ENCODE measurements at regions not wholly inside any gene's neighbourhood (a gene's known extent, or its start where the extent isn't known, plus 50 kb on each side); places are given as distances from the start of the nearest gene placed in this dataset.

GRCh38 chr7:153130052-153130451 lies 370.5 kb downstream of the ACTR3B start:
- no peak overlapping the region for H3K27ac Mint-ChIP-seq
- DNase-seq, result no peak
- no peaks in the 10 kb centered on the region for H3K4me1 Mint-ChIP-seq (ENCODE audit: low read depth)
- H3K27me3 Mint-ChIP-seq (ENCODE audit: insufficient read depth), result no peaks in the 10 kb centered on the region
- H3K4me3 Mint-ChIP-seq, result no peak overlapping the region
- TF ChIP-seq CTCF (IDR thresholded peaks at IDR 0.05), result no peak
- no peaks in the 10 kb centered on the region for H3K36me3 Mint-ChIP-seq (ENCODE audit: low read depth)
- H3K9me3 Mint-ChIP-seq, result peaks cover 53% of the 10 kb centered on the region

GRCh38 chr7:153151766-153152165 lies 392.2 kb downstream of the ACTR3B start:
- no peak for DNase-seq
- H3K27ac Mint-ChIP-seq, result no peak overlapping the region
- no peaks in the 10 kb centered on the region; the same call in 1 of the 2 replicates for H3K27me3 Mint-ChIP-seq (ENCODE audit: insufficient read depth)
- H3K9me3 Mint-ChIP-seq, result peaks cover 84% of the 10 kb centered on the region
- 0 out of 2 replicates have a peak, but pooled peaks cover 6% of the 10 kb centered on the region for H3K36me3 Mint-ChIP-seq (ENCODE audit: low read depth)
- no peak for TF ChIP-seq CTCF (IDR thresholded peaks at IDR 0.05)
- no peak overlapping the region for H3K4me3 Mint-ChIP-seq
- no peaks in the 10 kb centered on the region for H3K4me1 Mint-ChIP-seq (ENCODE audit: low read depth)

GRCh38 chr7:153152801-153153422 lies 393.4 kb downstream of the ACTR3B start:
- Mint-ChIP-seq H3K4me3 (no peak overlapping the region), H3K27me3 (ENCODE audit: insufficient read depth) (no peaks in the 10 kb centered on the region; the same call in 1 of the 2 replicates), H3K36me3 (ENCODE audit: low read depth) (0 out of 2 replicates have a peak, but pooled peaks cover 6% of the 10 kb centered on the region), H3K9me3 (peaks cover 84% of the 10 kb centered on the region), H3K27ac (no peak overlapping the region), H3K4me1 (ENCODE audit: low read depth) (no peaks in the 10 kb centered on the region)
- DNase-seq, result no peak
- TF ChIP-seq CTCF (IDR thresholded peaks at IDR 0.05), result no peak

GRCh38 chr7:153158149-153158548 lies 398.6 kb downstream of the ACTR3B start:
- H3K9me3 Mint-ChIP-seq, result peaks cover 47% of the 10 kb centered on the region
- no peaks in the 10 kb centered on the region for H3K4me1 Mint-ChIP-seq (ENCODE audit: low read depth)
- no peaks in the 10 kb centered on the region for H3K36me3 Mint-ChIP-seq (ENCODE audit: low read depth)
- DNase-seq, result no peak
- H3K27ac Mint-ChIP-seq, result no peak overlapping the region
- no peak for TF ChIP-seq CTCF (IDR thresholded peaks at IDR 0.05)
- H3K4me3 Mint-ChIP-seq, result no peak overlapping the region
- H3K27me3 Mint-ChIP-seq (ENCODE audit: insufficient read depth), result no peaks in the 10 kb centered on the region

- H3K27ac Mint-ChIP-seq, result no peak overlapping the region
- TF ChIP-seq CTCF (IDR thresholded peaks at IDR 0.05), result no peak
- no peaks in the 10 kb centered on the region for H3K4me1 Mint-ChIP-seq (ENCODE audit: low read depth)
- 0 out of 2 replicates have a peak, but pooled peaks cover 5% of the 10 kb centered on the region for H3K36me3 Mint-ChIP-seq (ENCODE audit: low read depth)
- peaks cover 42% of the 10 kb centered on the region for H3K9me3 Mint-ChIP-seq
- H3K4me3 Mint-ChIP-seq, result no peak overlapping the region
- peaks cover 1% of the 10 kb centered on the region; the same call in 1 of the 2 replicates for H3K27me3 Mint-ChIP-seq (ENCODE audit: insufficient read depth)
- no peak for DNase-seq
Measured at GRCh38 chr7:153170287-153170686, 410.7 kb downstream of the ACTR3B start.
